HFF-Myc (cell line): ENCODE measurements at regions not wholly inside any gene's neighbourhood (a gene's known extent, or its start where the extent isn't known, plus 50 kb on each side); places are given as distances from the start of the nearest gene placed in this dataset.

Experiments
- DNase-seq: peaks from one replicate; pipeline ENCODE4 v3.0.0-alpha.2; 2011; ENCODE audit warnings: low read depth; ENCODE audit errors: extremely low read depth
- H3K4me3 ChIP-seq: replicated peaks from 2 replicates; pipeline ENCODE4 v1.5.1; 2011; ENCODE audit warnings: low read depth, mild to moderate bottlenecking, control low read depth, low read length
- CTCF ChIP-seq: IDR thresholded peaks from 2 replicates; pipeline ENCODE4 v1.5.1; 2012; ENCODE audit warnings: mild to moderate bottlenecking, low read depth, low read length, control low read depth; ENCODE audit errors: missing control alignments

DNA sequence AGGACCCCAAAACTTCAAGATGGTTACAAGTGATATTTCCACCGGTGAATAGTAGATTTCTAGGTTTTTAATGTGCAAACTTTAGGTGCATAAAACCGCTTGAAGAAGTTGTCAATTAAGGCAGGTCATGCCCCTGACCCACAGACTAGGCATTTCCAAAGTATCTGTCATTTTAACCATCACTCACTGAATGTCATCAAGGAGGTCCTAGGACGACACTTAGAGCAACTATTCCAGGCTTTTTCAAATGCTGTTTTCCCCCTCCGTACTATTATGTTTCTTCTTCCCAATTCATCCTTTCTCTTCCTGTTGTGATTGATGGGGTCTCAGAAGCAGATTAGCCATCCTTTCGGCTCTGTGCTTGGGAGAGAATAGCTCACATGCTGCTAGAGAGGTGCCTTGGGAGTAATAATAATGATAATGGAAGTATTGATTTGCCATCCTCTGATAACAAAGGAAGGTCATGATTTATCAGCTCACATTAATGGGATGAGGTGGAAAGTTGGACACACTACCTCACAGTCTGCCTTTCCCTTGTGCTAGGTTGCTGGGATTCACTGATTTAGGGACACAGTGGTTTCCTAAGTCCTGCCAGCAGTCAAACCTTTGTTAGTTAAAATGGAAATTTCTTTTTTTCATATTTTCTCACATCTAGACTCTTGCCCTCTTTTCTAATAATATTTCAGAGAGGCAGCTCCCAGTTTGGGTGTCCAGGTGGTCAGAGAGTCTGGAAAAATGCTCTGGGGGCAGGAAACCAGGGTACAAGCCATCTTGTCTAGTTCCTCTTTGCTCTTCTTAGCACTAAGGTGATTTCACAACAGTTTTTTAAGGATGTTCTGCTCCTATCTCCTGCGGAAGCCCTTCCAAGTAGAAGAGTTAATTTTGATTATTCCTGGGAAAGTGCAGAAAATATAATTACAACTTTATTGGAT is 67.0 kb downstream of the PTTG1 start:
- TF ChIP-seq CTCF: no peak
- no peak overlapping the region for H3K4me3 ChIP-seq
- DNase-seq: no peak

DNA sequence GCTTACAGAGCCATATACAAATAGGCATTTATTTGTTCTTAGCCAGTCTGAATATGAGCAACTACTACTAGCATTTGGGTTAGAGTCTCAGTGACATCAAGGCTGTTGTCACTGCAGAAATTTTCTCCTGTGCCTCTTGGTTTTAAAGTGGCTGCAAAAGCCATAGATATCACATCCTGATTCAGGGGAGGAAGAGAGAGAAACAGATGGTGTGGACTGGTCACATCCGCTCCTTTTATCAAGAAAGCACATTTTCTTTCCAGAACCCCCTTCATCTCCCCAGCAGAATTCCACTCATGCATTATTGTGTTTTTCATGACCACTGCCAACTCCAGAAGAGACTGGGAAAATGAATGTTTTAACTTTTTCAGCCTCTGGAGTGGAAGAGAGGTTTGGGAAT is 69.8 kb downstream of the PTTG1 start:
- no peak overlapping the region for H3K4me3 ChIP-seq
- DNase-seq: no peak
- TF ChIP-seq CTCF: no peak

GRCh38 chr5:160492565-160492964 is 70.9 kb downstream of the PTTG1 start:
- TF ChIP-seq CTCF: no peak
- no peak for DNase-seq
- H3K4me3 ChIP-seq: no peak overlapping the region

DNA sequence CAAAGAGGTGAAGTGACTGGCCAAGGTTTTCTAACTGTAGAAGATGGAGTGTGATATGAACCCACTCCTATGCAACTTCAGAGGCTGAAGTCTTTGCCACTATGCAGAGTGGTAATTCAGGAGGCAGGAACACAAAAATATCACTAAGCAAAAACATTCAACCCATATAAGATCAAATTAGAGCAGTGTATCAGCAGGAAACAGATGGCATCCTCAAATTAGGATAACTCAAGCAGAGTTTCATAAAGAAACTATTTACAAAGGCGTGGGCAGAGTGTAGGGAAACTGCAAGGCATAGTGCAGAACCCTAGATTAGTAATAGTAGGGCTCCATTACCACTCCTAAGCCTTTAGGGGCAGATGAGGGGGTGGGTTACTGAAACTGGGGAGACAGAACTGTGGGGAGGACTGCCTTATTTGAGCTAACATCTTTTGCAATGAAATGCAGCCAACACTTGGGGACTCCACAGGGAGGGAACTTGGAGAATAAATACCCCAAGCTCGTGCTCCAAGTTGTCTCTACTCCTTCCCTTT is 72.2 kb downstream of the PTTG1 start:
- H3K4me3 ChIP-seq: no peak overlapping the region
- DNase-seq: no peak
- TF ChIP-seq CTCF: no peak

DNA sequence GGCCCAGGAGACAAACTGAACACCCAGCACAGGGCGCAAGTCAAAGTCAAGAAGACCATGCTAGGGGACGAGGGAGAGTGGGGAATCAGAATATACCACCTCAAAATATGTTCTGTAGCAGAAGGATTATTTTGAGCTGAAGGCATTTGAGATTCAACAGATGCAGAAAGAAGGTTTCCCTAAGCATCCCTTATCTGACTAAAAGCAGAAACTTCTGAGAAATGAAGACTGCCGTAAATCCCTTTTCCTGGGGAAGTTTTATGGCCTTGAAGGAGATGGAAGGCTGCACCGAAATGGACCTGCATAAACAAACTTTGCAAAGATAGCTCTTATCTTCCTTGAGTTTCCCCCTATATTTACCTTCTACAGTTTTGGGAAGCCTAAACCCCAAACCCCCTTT is 72.8 kb downstream of the PTTG1 start:
- TF ChIP-seq CTCF: no peak
- no peak overlapping the region for H3K4me3 ChIP-seq
- no peak for DNase-seq

GRCh38 chr5:160496334-160496733 is 74.7 kb downstream of the PTTG1 start:
- TF ChIP-seq CTCF: no peak
- DNase-seq: no peak
- no peak overlapping the region for H3K4me3 ChIP-seq
